NCI-H1694 (cell line): ENCODE measurements at regions not wholly inside any gene's neighbourhood (a gene's known extent, or its start where the extent isn't known, plus 50 kb on each side); places are given as distances from the start of the nearest gene placed in this dataset.

Source experiments
- DNase-seq: peaks from one replicate; lab custom pipeline; 2025; lab: John Stamatoyannopoulos, UW

DNA sequence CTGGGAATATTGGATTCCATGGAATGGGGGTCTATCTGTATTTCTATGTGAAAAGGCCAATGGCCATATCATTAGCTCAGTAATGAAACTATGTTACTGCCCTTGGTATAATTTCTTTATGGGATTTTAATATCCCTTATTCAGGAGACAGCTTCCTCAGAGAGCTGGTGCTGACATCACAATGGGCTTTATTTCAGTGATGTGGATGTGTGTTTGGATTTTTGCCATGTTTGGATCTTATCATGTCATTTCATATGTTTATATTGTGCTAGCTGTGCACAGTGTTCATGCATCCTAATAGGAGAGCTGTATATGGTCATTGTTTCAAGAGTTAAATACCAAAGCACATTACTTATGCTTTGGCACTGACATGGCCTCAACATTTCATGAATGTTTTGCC lies 806.1 kb upstream of the MAP3K7 start:
- DNase-seq = no peak

GRCh38 chr6:91387290-91388059 lies 800.6 kb upstream of the MAP3K7 start:
- no peak for DNase-seq

GRCh38 chr6:91386204-91386603 lies 799.3 kb upstream of the MAP3K7 start:
- DNase-seq = no peak

GRCh38 chr6:91383207-91383606 lies 796.3 kb upstream of the MAP3K7 start:
- no peak for DNase-seq

- DNase-seq = no peak
Observed at GRCh38 chr6:91376686-91377085, 789.8 kb upstream of the MAP3K7 start.

GRCh38 chr6:91366781-91367180 lies 779.9 kb upstream of the MAP3K7 start:
- DNase-seq = peak; percentile 11

DNA sequence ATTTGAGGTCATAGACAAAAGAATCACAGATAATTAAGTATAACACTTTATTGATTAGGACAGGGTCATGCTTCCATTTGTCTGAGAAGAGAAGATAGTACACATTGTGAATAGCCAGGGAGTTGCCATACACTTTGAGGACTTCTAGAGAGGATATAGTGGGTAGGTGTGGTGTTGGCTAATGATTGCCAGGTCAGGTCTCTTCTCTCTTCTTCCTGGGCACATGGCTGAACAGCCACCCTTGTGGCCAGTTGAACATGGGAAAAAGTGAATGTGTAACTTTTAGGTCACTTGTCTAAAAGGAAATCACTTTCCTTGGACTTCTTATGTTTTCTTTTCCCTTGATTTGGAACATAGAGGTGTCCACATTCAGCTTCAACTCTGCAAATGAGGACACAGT lies 772.1 kb upstream of the MAP3K7 start:
- DNase-seq = no peak

DNA sequence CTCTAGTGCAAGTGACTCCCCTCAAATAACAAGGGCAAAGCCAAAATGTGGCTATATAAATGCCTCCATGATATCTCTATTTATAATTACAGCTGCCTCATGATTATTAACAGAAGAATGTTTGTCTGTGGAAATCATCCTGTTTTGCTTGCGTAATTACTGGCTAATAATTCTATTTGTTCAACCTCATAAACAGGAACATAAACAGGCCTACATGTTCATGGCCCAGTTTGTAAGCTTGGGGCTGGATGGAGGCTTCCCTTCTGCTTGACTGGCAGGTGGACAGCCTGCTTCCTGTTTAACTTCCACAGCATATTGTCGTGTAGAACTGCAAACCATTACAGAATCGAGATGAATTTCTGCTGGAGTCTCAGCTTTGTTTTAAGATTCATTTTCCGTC lies 766.0 kb upstream of the MAP3K7 start:
- no peak for DNase-seq

- DNase-seq = no peak
Observed at GRCh38 chr6:91352321-91352720, 765.4 kb upstream of the MAP3K7 start.

DNA sequence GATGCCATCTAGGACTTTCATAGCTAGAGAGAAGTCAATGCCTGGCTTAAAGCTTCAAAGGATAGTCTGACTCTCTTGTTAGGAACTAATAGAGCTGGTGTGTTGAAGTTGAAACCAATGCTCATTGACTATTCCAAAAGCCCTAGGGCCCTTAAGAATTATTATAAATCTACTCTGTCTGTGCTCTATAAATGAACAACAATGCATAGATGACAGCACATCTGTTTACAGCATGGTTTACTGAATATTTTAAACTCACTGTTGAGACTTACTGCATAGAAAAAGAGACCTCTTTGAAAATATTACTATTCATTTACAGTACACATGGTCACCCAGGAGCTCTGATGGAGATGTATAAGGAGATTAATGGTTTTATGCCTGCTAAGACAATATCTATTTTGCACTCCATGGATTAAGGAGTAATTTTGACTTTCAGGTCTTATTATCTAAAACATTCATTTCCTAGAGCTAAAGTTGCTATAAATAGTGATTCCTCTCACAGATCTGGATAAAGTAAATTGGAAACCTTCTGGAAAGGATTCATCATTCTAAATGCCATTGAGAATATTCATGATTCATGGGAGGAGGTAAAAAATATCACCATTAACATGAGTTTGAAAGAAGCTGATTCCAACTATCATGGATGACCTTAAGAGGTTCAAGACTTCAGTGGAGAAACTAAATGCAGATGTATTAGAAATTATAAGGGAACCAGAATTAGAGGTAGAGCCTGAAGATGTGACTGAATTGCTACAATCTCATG lies 763.5 kb upstream of the MAP3K7 start:
- no peak for DNase-seq

DNA sequence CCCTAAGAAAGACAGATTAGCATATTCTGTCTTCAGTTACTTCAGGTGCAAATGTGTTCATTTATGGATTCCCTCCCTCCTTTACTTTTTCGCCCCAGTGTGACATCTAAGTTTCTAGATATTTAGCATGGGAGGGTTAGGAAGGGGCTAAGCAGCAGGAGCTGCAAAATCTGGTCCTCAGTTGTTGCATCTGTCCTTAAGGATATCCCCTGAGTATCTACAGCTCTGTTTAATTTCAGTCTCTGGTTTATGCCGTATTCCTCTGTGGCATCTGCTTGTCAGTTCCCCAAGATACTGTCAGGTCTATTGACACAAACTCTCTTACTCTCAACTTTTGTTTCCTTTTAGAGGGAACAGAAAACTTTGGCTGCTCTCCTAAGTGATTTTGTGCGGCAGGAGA lies 754.6 kb upstream of the MAP3K7 start:
- no peak for DNase-seq

- DNase-seq = no peak
Observed at GRCh38 chr6:91340896-91341395, 754.1 kb upstream of the MAP3K7 start.

DNA sequence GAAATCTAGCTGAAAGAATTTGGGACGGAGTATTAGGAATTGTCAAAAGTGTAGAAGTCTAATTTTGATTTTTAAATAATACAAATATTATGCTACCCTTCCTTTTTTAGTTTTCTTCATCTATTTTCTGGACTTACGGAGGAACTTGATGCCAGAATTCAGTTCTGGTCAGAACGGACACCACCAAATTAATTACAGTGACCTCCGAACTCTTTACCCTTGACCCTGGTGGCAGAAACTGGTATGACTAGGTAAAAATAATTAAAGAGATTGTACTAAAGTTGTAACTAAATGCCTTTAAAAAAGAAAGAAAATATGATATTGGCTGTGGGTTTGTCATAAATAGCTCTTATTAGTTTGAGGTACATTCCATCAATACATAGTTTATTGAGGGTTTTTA lies 751.1 kb upstream of the MAP3K7 start:
- no peak for DNase-seq

- no peak for DNase-seq
Observed at GRCh38 chr6:91330896-91331295, 744.0 kb upstream of the MAP3K7 start.

- no peak for DNase-seq
Observed at GRCh38 chr6:91328241-91328640, 741.4 kb upstream of the MAP3K7 start.

- no peak for DNase-seq
Observed at GRCh38 chr6:91324711-91325110, 737.8 kb upstream of the MAP3K7 start.

DNA sequence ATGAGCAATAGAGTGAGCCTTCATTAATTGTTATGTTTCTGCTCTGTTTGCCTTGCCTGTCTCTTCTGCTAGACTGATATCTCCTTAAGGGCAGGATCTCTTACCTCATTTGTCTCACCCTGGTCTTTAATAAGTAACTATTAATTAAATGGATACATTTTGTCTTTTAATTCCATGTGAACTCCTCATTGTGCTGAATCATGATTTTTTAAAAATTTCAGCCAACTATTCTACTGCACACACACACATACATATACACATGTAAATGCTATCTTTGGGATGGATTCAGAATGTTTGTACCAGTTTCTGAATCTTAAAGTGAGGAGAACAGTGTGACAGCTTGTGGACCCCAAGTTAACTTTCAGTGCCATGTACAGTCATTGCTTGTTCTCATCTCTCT lies 731.1 kb upstream of the MAP3K7 start:
- DNase-seq = no peak

DNA sequence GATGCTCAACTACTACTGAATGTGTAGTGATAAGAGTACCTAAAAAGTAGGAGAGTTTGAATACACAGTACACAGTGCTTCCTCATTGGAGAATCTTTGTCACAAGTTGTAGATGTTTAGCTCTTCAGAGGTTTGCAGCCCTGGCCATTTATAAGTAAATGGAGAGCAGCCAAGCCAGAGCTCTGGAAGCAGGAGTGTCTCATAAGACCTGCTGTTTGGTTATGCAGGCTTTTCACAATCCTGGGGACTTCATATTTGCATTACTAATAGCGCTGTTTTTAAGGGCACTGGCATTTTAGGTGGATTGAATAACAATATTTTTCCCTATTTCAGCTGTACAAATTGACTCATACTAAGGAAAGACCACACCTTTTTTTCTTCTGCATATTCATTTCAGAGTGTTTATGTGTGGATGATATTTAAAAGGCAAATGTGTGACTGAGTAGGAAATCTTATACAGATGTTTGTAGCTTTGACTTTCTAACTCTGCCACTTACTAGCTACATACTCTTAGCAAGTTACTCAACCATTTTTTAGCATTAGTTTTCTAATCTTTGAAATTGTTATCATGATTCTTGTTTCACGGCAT lies 730.5 kb upstream of the MAP3K7 start:
- no peak for DNase-seq

GRCh38 chr6:91310178-91310577 lies 723.3 kb upstream of the MAP3K7 start:
- no peak for DNase-seq

- DNase-seq = no peak
Observed at GRCh38 chr6:91305755-91306154, 718.9 kb upstream of the MAP3K7 start.

GRCh38 chr6:91304521-91304920 lies 717.6 kb upstream of the MAP3K7 start:
- no peak for DNase-seq

DNA sequence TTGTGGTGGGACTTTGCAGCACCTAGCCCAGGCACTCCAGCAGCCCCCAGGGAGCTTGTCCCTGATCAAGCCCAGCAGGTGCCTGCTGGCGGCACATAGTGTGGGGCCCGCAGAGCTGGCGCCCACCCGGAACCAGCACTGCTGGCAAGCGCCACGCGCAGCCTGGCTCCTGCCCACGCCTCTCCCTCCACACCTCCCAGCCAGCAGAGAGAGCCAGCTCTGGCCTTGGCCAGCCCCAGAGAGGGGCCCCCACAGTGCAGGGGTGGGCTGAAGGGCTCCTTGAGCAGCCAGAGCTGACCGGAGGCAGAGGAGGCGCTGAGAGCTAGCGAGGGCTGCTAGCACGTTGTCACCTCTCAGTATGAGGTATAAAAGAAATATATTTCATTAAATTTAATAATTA lies 716.5 kb upstream of the MAP3K7 start:
- DNase-seq = no peak
